SK-N-SH treated with all-trans-retinoic acid at 6 μM for 48 hours (cell line): ENCODE measurements at regions not wholly inside any gene's neighbourhood (a gene's known extent, or its start where the extent isn't known, plus 50 kb on each side); places are given as distances from the start of the nearest gene placed in this dataset.
"Not testable (repeated sequence)": the region's sequence is repeated elsewhere in the genome, so short reads cannot be mapped to it uniquely, and the experiment has no call there.

ENCODE experiments used
- ARNTL ChIP-seq: fragments of 450-650 bp; formaldehyde crosslinking; IDR thresholded peaks from 2 replicates; pipeline ENCODE4 v1.5.0; 2020; ENCODE audit warnings: low read depth, mild to moderate bottlenecking, moderate library complexity, borderline replicate concordance
- CSDC2 ChIP-seq: fragments of 250-450 bp; sonication (Bioruptor Pico); IDR thresholded peaks from 2 replicates; pipeline ENCODE4 v1.5.0; 2020; ENCODE audit warnings: mild to moderate bottlenecking, moderate library complexity
- ESRRG ChIP-seq: fragments of 250-450 bp; sonication (Bioruptor Pico); IDR thresholded peaks from 2 replicates; pipeline ENCODE4 v1.6.1; 2021; ENCODE audit warnings: mild to moderate bottlenecking
- ISL1 ChIP-seq: fragments of 250-450 bp; sonication (Bioruptor Pico); IDR thresholded peaks from 2 replicates; pipeline ENCODE4 v2.1.2; 2022; ENCODE audit warnings: mild to moderate bottlenecking, moderate library complexity
- RARB ChIP-seq: fragments of 250-450 bp; sonication (Bioruptor Pico); IDR thresholded peaks from 2 replicates; pipeline ENCODE4 v1.8.0; 2021; ENCODE audit warnings: mild to moderate bottlenecking, moderate library complexity
- SNAI2 ChIP-seq: fragments of 250-450 bp; sonication (Bioruptor Pico); IDR thresholded peaks from 2 replicates; pipeline ENCODE4 v1.5.0; 2020; ENCODE audit warnings: mild to moderate bottlenecking, moderate library complexity
- ZC3H10 ChIP-seq: fragments of 250-450 bp; sonication (Bioruptor Pico); IDR thresholded peaks from 2 replicates; pipeline ENCODE4 v1.5.1; 2021; ENCODE audit warnings: mild to moderate bottlenecking, moderate library complexity
- ZNF565 ChIP-seq: fragments of 450-650 bp; formaldehyde crosslinking; conservative IDR thresholded peaks from 2 replicates; pipeline ENCODE4 v1.5.0; 2020; ENCODE audit warnings: low read depth, mild to moderate bottlenecking, moderate library complexity
- ZNF8 ChIP-seq: fragments of 450-650 bp; formaldehyde crosslinking; IDR thresholded peaks from 2 replicates; pipeline ENCODE4 v1.5.0; 2020; ENCODE audit warnings: mild to moderate bottlenecking, moderate library complexity
- TF ChIP-seq, protein P1 (sequence below): fragments of 250-450 bp; sonication (Bioruptor Pico); IDR thresholded peaks from 2 replicates; pipeline ENCODE4 v1.8.0; 2020; ENCODE audit warnings: mild to moderate bottlenecking, moderate library complexity, borderline replicate concordance

DNA sequence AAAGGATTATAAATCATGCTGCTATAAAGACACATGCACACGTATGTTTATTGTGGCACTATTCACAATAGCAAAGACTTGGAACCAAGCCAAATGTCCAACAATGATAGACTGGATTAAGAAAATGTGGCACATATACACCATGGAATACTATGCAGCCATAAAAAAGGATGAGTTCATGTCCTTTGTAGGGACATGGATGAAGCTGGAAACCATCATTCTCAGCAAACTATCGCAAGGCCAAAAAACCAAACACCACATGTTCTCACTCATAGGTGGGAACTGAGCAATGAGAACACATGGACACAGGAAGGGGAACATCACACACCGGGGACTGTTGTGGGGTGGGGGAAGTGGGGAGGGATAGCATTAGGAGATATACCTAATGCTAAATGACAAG, 127.1 kb upstream of the GRAMD2B start:
- not testable (repeated sequence) for TF ChIP-seq ZNF8; CSDC2 (CRISPR knock-in tag); SNAI2 (CRISPR knock-in tag); RARB (CRISPR knock-in tag); ARNTL; ISL1 (CRISPR knock-in tag); ZC3H10; ZNF565 (CRISPR knock-in tag); ESRRG (CRISPR knock-in tag)
- TF ChIP-seq, protein P1, sequence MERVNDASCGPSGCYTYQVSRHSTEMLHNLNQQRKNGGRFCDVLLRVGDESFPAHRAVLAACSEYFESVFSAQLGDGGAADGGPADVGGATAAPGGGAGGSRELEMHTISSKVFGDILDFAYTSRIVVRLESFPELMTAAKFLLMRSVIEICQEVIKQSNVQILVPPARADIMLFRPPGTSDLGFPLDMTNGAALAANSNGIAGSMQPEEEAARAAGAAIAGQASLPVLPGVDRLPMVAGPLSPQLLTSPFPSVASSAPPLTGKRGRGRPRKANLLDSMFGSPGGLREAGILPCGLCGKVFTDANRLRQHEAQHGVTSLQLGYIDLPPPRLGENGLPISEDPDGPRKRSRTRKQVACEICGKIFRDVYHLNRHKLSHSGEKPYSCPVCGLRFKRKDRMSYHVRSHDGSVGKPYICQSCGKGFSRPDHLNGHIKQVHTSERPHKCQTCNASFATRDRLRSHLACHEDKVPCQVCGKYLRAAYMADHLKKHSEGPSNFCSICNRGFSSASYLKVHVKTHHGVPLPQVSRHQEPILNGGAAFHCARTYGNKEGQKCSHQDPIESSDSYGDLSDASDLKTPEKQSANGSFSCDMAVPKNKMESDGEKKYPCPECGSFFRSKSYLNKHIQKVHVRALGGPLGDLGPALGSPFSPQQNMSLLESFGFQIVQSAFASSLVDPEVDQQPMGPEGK (CRISPR knock-in tag): not testable (repeated sequence)
